MM.1S (cell line): ENCODE measurements at regions not wholly inside any gene's neighbourhood (a gene's known extent, or its start where the extent isn't known, plus 50 kb on each side); places are given as distances from the start of the nearest gene placed in this dataset.

ENCODE experiments used
- DNase-seq: peaks from one replicate; pipeline ENCODE4 v3.0.0-alpha.2; 2015
- H2AFZ ChIP-seq: fragments of 300-600 bp; sonication (generic); 2 replicates; pipeline ENCODE4 v1.6.0; 2016; ENCODE audit warnings: antibody characterized with exemption, low read length
- H3F3A ChIP-seq: fragments of 300-600 bp; sonication (generic); 2 replicates; pipeline ENCODE4 v1.6.1; 2016; ENCODE audit warnings: mild to moderate bottlenecking, antibody characterized with exemption, low read length, moderate library complexity, mixed read lengths; ENCODE audit not compliant: insufficient read depth
- H3K27ac ChIP-seq: fragments of 300-600 bp; sonication (generic); 2 replicates; pipeline ENCODE4 v1.5.1; 2016; ENCODE audit warnings: mild to moderate bottlenecking, low read length
- H3K27me3 ChIP-seq: fragments of 300-600 bp; sonication (generic); replicated peaks from 2 replicates; pipeline ENCODE4 v1.6.0; 2016; ENCODE audit warnings: low read length; ENCODE audit not compliant: insufficient read depth
- H3K36me3 ChIP-seq: fragments of 300-600 bp; sonication (generic); replicated peaks from 2 replicates; pipeline ENCODE4 v1.6.1; 2016; ENCODE audit warnings: mild to moderate bottlenecking, low read length, mixed read lengths; ENCODE audit not compliant: insufficient read depth
- H3K4me1 ChIP-seq: fragments of 300-600 bp; sonication (generic); 2 replicates; pipeline ENCODE4 v1.6.1; 2016; ENCODE audit warnings: low read length, mixed read lengths
- H3K4me2 ChIP-seq: fragments of 300-600 bp; sonication (generic); 2 replicates; pipeline ENCODE4 v1.6.0; 2016; ENCODE audit warnings: low read depth, low read length
- H3K4me3 ChIP-seq: fragments of 300-600 bp; sonication (generic); 2 replicates; pipeline ENCODE4 v1.5.1; 2016; ENCODE audit warnings: low read length, mixed read lengths
- H3K79me2 ChIP-seq: fragments of 300-600 bp; sonication (generic); 2 replicates; pipeline ENCODE4 v1.6.1; 2016; ENCODE audit warnings: mixed run types, low read length, mixed read lengths
- H3K9ac ChIP-seq: fragments of 300-600 bp; sonication (generic); 2 replicates; pipeline ENCODE4 v1.6.1; 2016; ENCODE audit warnings: low read length, mixed read lengths
- H3K9me2 ChIP-seq: fragments of 300-600 bp; sonication (generic); replicated peaks from 2 replicates; pipeline ENCODE4 v1.6.1; 2016; ENCODE audit warnings: mild to moderate bottlenecking, low read length, mixed read lengths; ENCODE audit not compliant: insufficient read depth
- H3K9me3 ChIP-seq: fragments of 300-600 bp; sonication (generic); replicated peaks from 2 replicates; pipeline ENCODE4 v1.6.1; 2016; ENCODE audit warnings: mild to moderate bottlenecking, low read length, mixed read lengths; ENCODE audit not compliant: insufficient read depth
- H4K20me1 ChIP-seq: fragments of 300-600 bp; sonication (generic); 2 replicates; pipeline ENCODE4 v1.6.1; 2016; ENCODE audit warnings: mild to moderate bottlenecking, low read length, moderate library complexity, mixed read lengths; ENCODE audit not compliant: insufficient read depth
- EZH2 ChIP-seq: fragments of 300-600 bp; sonication (generic); optimal IDR thresholded peaks from 2 replicates; pipeline ENCODE3; 2017; ENCODE audit warnings: low read depth, mild to moderate bottlenecking, antibody characterized with exemption, low read length, mixed read lengths
- EZH2phosphoT487 ChIP-seq: fragments of 300-600 bp; sonication (generic); IDR thresholded peaks from 2 replicates; pipeline ENCODE4 v1.6.1; 2018; ENCODE audit warnings: antibody characterized with exemption, low read length
- TF ChIP-seq, protein P1 (sequence below): fragments of 300-600 bp; sonication (generic); IDR thresholded peaks from 2 replicates; pipeline ENCODE4 v1.5.1; 2016; ENCODE audit warnings: antibody characterized with exemption, low read length, mixed read lengths

DNA sequence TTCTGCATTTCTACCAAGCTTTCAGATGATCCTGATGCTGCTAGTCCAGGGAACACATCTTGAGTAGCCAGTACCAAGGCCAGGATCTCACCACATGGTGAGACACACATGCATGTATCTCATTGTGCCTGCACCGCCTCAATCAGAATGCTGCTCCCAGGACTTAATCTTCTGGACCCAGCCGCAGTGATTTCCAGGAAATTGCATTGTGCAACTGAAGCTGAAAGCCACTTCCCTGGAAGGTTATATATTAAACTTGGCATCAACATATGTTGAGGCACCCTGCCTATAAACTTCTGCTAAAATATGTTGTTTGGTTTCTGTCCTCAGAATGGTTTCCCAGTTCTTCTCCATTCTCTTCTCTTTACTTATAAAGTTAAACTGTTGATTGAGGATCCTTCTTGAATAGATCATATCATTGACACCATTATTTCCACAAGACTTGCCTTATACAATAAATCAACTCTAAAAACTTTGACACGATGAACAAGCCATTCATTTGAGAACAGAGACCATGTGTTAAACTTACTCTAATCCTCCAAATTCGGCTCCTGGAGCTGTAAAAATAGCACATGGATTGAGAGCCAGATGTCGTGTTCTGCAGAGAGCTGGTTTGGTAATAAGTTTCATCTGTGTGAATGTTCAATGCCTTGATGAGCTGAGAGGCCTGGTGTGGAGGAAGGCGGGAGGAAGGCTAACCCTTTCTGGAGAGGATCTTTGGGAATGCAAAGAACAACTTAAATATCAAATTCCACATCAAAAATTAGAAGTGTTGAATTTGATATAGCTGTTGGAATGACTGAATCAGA, 65.0 kb upstream of the PCSK2 start:
- Histone ChIP-seq H3K4me3 (no peak overlapping the region), H3K27ac (no peak overlapping the region), H3K4me2 (no peak overlapping the region), H3K79me2 (no peaks in the 10 kb centered on the region), H3F3A (no peaks in the 10 kb centered on the region), H3K9ac (no peak overlapping the region), H4K20me1 (no peaks in the 10 kb centered on the region), H3K9me3 (no peaks in the 10 kb centered on the region), H3K4me1 (no peaks in the 10 kb centered on the region), H3K27me3 (no peaks in the 10 kb centered on the region), H3K9me2 (no peaks in the 10 kb centered on the region), H2AFZ (no peak overlapping the region), H3K36me3 (no peaks in the 10 kb centered on the region)
- TF ChIP-seq, protein P1, sequence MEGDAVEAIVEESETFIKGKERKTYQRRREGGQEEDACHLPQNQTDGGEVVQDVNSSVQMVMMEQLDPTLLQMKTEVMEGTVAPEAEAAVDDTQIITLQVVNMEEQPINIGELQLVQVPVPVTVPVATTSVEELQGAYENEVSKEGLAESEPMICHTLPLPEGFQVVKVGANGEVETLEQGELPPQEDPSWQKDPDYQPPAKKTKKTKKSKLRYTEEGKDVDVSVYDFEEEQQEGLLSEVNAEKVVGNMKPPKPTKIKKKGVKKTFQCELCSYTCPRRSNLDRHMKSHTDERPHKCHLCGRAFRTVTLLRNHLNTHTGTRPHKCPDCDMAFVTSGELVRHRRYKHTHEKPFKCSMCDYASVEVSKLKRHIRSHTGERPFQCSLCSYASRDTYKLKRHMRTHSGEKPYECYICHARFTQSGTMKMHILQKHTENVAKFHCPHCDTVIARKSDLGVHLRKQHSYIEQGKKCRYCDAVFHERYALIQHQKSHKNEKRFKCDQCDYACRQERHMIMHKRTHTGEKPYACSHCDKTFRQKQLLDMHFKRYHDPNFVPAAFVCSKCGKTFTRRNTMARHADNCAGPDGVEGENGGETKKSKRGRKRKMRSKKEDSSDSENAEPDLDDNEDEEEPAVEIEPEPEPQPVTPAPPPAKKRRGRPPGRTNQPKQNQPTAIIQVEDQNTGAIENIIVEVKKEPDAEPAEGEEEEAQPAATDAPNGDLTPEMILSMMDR, result no peak
- no peak for TF ChIP-seq EZH2
- no peak for TF ChIP-seq EZH2phosphoT487
- DNase-seq, result no peak

GRCh38 chr20:17168026-17168612, 58.7 kb upstream of the PCSK2 start:
- H3K9ac ChIP-seq, result no peak overlapping the region
- no peaks in the 10 kb centered on the region for H3K9me2 ChIP-seq
- H3K4me3 ChIP-seq, result no peak overlapping the region
- no peak overlapping the region for H3K4me2 ChIP-seq
- no peak overlapping the region for H3K27ac ChIP-seq
- no peak for DNase-seq
- no peaks in the 10 kb centered on the region for H4K20me1 ChIP-seq
- H2AFZ ChIP-seq, result no peak overlapping the region
- H3F3A ChIP-seq, result no peaks in the 10 kb centered on the region
- H3K27me3 ChIP-seq, result no peaks in the 10 kb centered on the region
- no peaks in the 10 kb centered on the region for H3K79me2 ChIP-seq
- H3K9me3 ChIP-seq, result no peaks in the 10 kb centered on the region
- TF ChIP-seq EZH2phosphoT487, result no peak
- TF ChIP-seq, protein P1, result no peak
- TF ChIP-seq EZH2, result no peak
- H3K4me1 ChIP-seq, result no peaks in the 10 kb centered on the region
- no peaks in the 10 kb centered on the region for H3K36me3 ChIP-seq

GRCh38 chr20:17169585-17170136, 57.2 kb upstream of the PCSK2 start:
- Histone ChIP-seq H3K9me2 (no peaks in the 10 kb centered on the region), H3F3A (no peaks in the 10 kb centered on the region), H2AFZ (no peak overlapping the region), H3K4me3 (no peak overlapping the region), H4K20me1 (no peaks in the 10 kb centered on the region), H3K4me1 (no peaks in the 10 kb centered on the region), H3K27ac (no peak overlapping the region), H3K9me3 (no peaks in the 10 kb centered on the region), H3K4me2 (no peak overlapping the region), H3K9ac (no peak overlapping the region), H3K36me3 (no peaks in the 10 kb centered on the region), H3K27me3 (no peaks in the 10 kb centered on the region), H3K79me2 (no peaks in the 10 kb centered on the region)
- no peak for DNase-seq
- TF ChIP-seq EZH2phosphoT487 (no peak), EZH2 (no peak)
- TF ChIP-seq, protein P1, result no peak
